Panc1 (cell line): ENCODE measurements at regions not wholly inside any gene's neighbourhood (a gene's known extent, or its start where the extent isn't known, plus 50 kb on each side); places are given as distances from the start of the nearest gene placed in this dataset.

Source experiments
- ATAC-seq: fragments of 200-7000 bp; cut with Tn5 transposase; 2 replicates; pipeline ENCODE4 v1.9.1; 2020; ENCODE audit warnings: mild to moderate bottlenecking, moderate library complexity
- BruUV-seq: library from RNA; stranded (reverse); fragments of 400-500 nt; replicated peaks from 2 replicates; lab custom pipeline; 2021; lab: Mats Ljungman, UMichigan
- CTCF ChIA-PET: fragments of 300-600 bp; sonication (Branson Sonifier 250); formaldehyde crosslinking; loops from one replicate; lab custom pipeline; 2022; ENCODE audit warnings: antibody characterized with exemption; lab: Charles Lee
- POLR2A ChIA-PET: fragments of 300-600 bp; sonication (Branson Sonifier 250); formaldehyde crosslinking; loops from one replicate; lab custom pipeline; 2022; ENCODE audit warnings: antibody characterized with exemption; lab: Charles Lee
- DNase-seq: peaks from one replicate; pipeline ENCODE4 v3.0.0-alpha.2; 2010; ENCODE audit warnings: low read depth, low spot score
- H3K27ac ChIP-seq: 2 replicates; pipeline ENCODE4 v1.5.1; 2011; ENCODE audit warnings: mild to moderate bottlenecking, low read length, inconsistent platforms
- H3K27me3 ChIP-seq: fragments of 200-500 bp; sonication (Bioruptor generic); 2 replicates; pipeline ENCODE4 v1.6.0; 2014; ENCODE audit warnings: low read length, inconsistent platforms; ENCODE audit not compliant: control insufficient read depth, insufficient read depth
- H3K36me3 ChIP-seq: fragments of 200-500 bp; sonication (Bioruptor generic); 2 replicates; pipeline ENCODE4 v1.5.1; 2014; ENCODE audit warnings: inconsistent platforms, mild to moderate bottlenecking, low read length, moderate library complexity; ENCODE audit not compliant: control insufficient read depth, insufficient read depth
- H3K4me1 ChIP-seq: 2 replicates; pipeline ENCODE4 v1.5.1; 2011; ENCODE audit warnings: inconsistent platforms, mild to moderate bottlenecking, low read length, moderate library complexity; ENCODE audit not compliant: control insufficient read depth, insufficient read depth
- H3K4me3 ChIP-seq, 2 experiments: 2 replicates each; pipeline ENCODE4 v1.5.1; 2011 to 2012; ENCODE audit warnings: low read depth in 2 of 2, low read length in 2 of 2, mild to moderate bottlenecking in 2 of 2, inconsistent platforms in 1 of 2, moderate library complexity in 1 of 2
- H3K9me3 ChIP-seq: fragments of 200-500 bp; sonication (Bioruptor generic); 2 replicates; pipeline ENCODE4 v1.5.1; 2014; ENCODE audit warnings: low read depth, mild to moderate bottlenecking, inconsistent platforms, low read length, moderate library complexity; ENCODE audit not compliant: control insufficient read depth, insufficient read depth
- CTCF ChIP-seq: fragments of 450-650 bp; IDR thresholded peaks from 2 replicates; pipeline ENCODE4 v1.5.1; 2017; ENCODE audit warnings: mild to moderate bottlenecking
- POLR2AphosphoS5 ChIP-seq: IDR thresholded peaks from 2 replicates; pipeline ENCODE4 v1.6.1; 2012; ENCODE audit warnings: mild to moderate bottlenecking, low read depth, low read length, moderate library complexity
- SIN3A ChIP-seq: IDR thresholded peaks from 2 replicates; pipeline ENCODE4 v1.6.1; 2012; ENCODE audit warnings: low read depth, mild to moderate bottlenecking, low read length, moderate library complexity, borderline replicate concordance; ENCODE audit not compliant: insufficient read depth
- TCF7L2 ChIP-seq: IDR thresholded peaks from 2 replicates; pipeline ENCODE4 v1.6.1; 2011; ENCODE audit warnings: mild to moderate bottlenecking, low read depth, low read length, inconsistent platforms
- in situ Hi-C: cut with HindIII; loops from 2 replicates; pipeline ENCODE4 v1.10.0; 2016; ENCODE audit warnings: low sequenced_read_pairs, low pct_unique_long_range_greater_than_20kb
- intact Hi-C: fragments of 100-400 bp; cut with micrococcal nuclease; formaldehyde crosslinking; loops from one replicate; pipeline ENCODE4 v1.10.0; 2022; ENCODE audit not compliant: unreplicated experiment
- TF ChIP-seq, protein P1 (sequence below), 2 experiments: IDR thresholded peaks; 2 replicates each; pipeline ENCODE4 v1.6.1; 2011 to 2012; ENCODE audit warnings: low read depth in 2 of 2, control low read depth in 1 of 2, low read length in 1 of 2, mild to moderate bottlenecking in 1 of 2, moderate library complexity in 1 of 2; ENCODE audit not compliant: insufficient read depth in 1 of 2

DNA sequence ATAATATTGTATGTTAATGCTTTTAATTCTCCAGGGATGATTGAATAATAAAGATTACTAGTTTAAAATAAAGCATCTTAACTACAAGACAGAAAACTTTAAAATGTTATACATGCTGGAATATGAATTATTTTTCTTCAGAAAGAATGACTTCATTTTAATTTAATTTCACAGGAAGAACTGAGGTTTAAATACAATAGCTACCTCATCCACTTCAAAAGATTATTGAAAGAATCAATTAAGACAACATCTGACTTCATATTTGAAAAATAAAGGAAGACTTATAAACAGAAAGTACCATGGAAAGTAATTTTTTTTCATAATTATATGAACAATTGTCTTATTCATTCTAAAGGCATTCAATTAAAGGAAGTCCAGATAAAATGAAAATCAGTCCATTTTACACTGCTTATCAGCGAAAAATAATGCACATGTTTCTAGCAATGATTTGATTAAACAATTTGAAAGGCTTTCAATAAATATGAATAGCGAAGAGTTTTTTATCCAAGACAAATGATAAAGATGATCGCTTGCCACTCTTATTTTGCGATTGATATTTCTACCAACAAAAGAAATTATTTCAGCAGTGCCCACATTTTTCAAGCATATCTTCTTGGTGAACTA is 368.5 kb upstream of the OPRM1 start:
- Histone ChIP-seq H3K9me3 (no peaks in the 10 kb centered on the region), H3K27me3 (no peaks in the 10 kb centered on the region), H3K36me3 (no peaks in the 10 kb centered on the region), H3K27ac (no peak overlapping the region), H3K4me3 (no peak overlapping the region), H3K4me1 (no peaks in the 10 kb centered on the region)
- POLR2A ChIA-PET: no interaction called here
- BruUV-seq: no TSS peak
- in situ Hi-C loops (no loop called here), intact Hi-C loops (no loop called here)
- CTCF ChIA-PET: no interaction called here
- DNase-seq: no peak
- ATAC-seq: no peak
- TF ChIP-seq, protein P1, sequence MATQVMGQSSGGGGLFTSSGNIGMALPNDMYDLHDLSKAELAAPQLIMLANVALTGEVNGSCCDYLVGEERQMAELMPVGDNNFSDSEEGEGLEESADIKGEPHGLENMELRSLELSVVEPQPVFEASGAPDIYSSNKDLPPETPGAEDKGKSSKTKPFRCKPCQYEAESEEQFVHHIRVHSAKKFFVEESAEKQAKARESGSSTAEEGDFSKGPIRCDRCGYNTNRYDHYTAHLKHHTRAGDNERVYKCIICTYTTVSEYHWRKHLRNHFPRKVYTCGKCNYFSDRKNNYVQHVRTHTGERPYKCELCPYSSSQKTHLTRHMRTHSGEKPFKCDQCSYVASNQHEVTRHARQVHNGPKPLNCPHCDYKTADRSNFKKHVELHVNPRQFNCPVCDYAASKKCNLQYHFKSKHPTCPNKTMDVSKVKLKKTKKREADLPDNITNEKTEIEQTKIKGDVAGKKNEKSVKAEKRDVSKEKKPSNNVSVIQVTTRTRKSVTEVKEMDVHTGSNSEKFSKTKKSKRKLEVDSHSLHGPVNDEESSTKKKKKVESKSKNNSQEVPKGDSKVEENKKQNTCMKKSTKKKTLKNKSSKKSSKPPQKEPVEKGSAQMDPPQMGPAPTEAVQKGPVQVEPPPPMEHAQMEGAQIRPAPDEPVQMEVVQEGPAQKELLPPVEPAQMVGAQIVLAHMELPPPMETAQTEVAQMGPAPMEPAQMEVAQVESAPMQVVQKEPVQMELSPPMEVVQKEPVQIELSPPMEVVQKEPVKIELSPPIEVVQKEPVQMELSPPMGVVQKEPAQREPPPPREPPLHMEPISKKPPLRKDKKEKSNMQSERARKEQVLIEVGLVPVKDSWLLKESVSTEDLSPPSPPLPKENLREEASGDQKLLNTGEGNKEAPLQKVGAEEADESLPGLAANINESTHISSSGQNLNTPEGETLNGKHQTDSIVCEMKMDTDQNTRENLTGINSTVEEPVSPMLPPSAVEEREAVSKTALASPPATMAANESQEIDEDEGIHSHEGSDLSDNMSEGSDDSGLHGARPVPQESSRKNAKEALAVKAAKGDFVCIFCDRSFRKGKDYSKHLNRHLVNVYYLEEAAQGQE (IDR thresholded peaks at IDR 0.05; ENCODE audit: insufficient read depth in 1 of 2, low read depth in 2 of 2, low read length in 1 of 2): no peak
- no peak for TF ChIP-seq POLR2AphosphoS5
- no peak for TF ChIP-seq TCF7L2
- no peak for TF ChIP-seq CTCF
- TF ChIP-seq SIN3A: no peak

DNA sequence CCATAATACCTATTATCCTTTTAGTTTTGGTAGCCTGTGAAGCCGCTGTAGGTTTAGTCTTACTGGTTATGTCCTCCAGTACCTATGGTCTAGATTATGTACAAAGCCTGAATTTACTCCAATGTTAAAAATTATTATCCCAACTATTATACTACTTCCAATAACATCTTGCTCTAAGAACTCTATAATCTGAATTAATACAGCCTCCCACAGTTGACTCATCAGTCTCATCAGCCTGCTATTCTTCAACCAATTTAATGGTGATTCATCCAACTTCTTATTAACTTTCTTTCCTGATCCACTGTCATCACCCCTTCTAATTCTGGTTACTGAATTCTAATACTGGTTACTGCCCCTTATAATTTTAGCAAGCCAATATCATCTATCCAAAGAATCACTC is 370.3 kb upstream of the OPRM1 start:
- POLR2A ChIA-PET: no interaction called here

GRCh38 chr6:153662982-153663381 is 376.1 kb upstream of the OPRM1 start:
- no peak for DNase-seq
- POLR2A ChIA-PET: no interaction called here
- Histone ChIP-seq H3K27ac (no peak overlapping the region), H3K4me3 (no peak overlapping the region), H3K36me3 (no peaks in the 10 kb centered on the region), H3K4me1 (no peaks in the 10 kb centered on the region), H3K27me3 (no peaks in the 10 kb centered on the region), H3K9me3 (no peaks in the 10 kb centered on the region)
- intact Hi-C loops (no loop called here), in situ Hi-C loops (no loop called here)
- TF ChIP-seq, protein P1 (IDR thresholded peaks at IDR 0.05; ENCODE audit: insufficient read depth in 1 of 2, low read depth in 2 of 2, low read length in 1 of 2): no peak
- no peak for TF ChIP-seq SIN3A
- no peak for TF ChIP-seq CTCF
- TF ChIP-seq TCF7L2: no peak
- TF ChIP-seq POLR2AphosphoS5: no peak
- BruUV-seq: no TSS peak
- no peak for ATAC-seq
- CTCF ChIA-PET: no interaction called here

More for the DNA sequence above, 370.3 kb upstream of the OPRM1 start:
- Histone ChIP-seq H3K27ac (no peak overlapping the region), H3K4me3 (no peak overlapping the region), H3K36me3 (no peaks in the 10 kb centered on the region), H3K4me1 (no peaks in the 10 kb centered on the region), H3K9me3 (no peaks in the 10 kb centered on the region), H3K27me3 (no peaks in the 10 kb centered on the region)
- CTCF ChIA-PET: no interaction called here
- in situ Hi-C loops (no loop called here), intact Hi-C loops (no loop called here)
- no peak for ATAC-seq
- DNase-seq: no peak
- BruUV-seq: no TSS peak
- no peak for TF ChIP-seq SIN3A
